SU-DHL-6 (cell line): ENCODE measurements at regions not wholly inside any gene's neighbourhood (a gene's known extent, or its start where the extent isn't known, plus 50 kb on each side); places are given as distances from the start of the nearest gene placed in this dataset.

Experiments used
- H2AFZ ChIP-seq: fragments of 200-600 bp; sonication (generic); 2 replicates; pipeline ENCODE4 v1.6.1; 2014; ENCODE audit warnings: low read depth, mild to moderate bottlenecking, moderate library complexity, mixed read lengths, antibody characterized with exemption, low read length; ENCODE audit not compliant: severe bottlenecking
- H3F3A ChIP-seq: fragments of 200-600 bp; shearing (Covaris generic); 2 replicates; pipeline ENCODE4 v1.6.0; 2016; ENCODE audit warnings: antibody characterized with exemption, mild to moderate bottlenecking; ENCODE audit not compliant: insufficient read depth
- H3K27ac ChIP-seq: fragments of 200-600 bp; sonication (generic); 2 replicates; pipeline ENCODE4 v1.5.1; 2016; ENCODE audit warnings: low read depth, mild to moderate bottlenecking, low read length, moderate library complexity, mixed read lengths
- H3K27me3 ChIP-seq: fragments of 200-600 bp; sonication (generic), shearing (Covaris generic); 2 replicates; pipeline ENCODE4 v1.6.0; 2014; ENCODE audit warnings: mild to moderate bottlenecking, low read length
- H3K36me3 ChIP-seq: fragments of 200-600 bp; sonication (generic); 2 replicates; pipeline ENCODE4 v1.6.1; 2014; ENCODE audit warnings: mild to moderate bottlenecking, low read length, mixed read lengths
- H3K4me2 ChIP-seq: fragments of 300-600, 200-600 bp; shearing (Covaris generic), sonication (generic); 2 replicates; pipeline ENCODE4 v1.6.0; 2014; ENCODE audit warnings: low read length, low read depth, mild to moderate bottlenecking; ENCODE audit not compliant: poor library complexity, severe bottlenecking
- H3K4me3 ChIP-seq: fragments of 200-600 bp; sonication (generic); 2 replicates; pipeline ENCODE4 v1.5.1; 2014; ENCODE audit warnings: antibody characterized with exemption, low read length, mild to moderate bottlenecking, mixed read lengths; ENCODE audit not compliant: insufficient read depth, poor library complexity, severe bottlenecking
- H3K79me2 ChIP-seq: fragments of 200-600 bp; sonication (generic); 2 replicates; pipeline ENCODE4 v1.6.1; 2014; ENCODE audit warnings: mild to moderate bottlenecking, low read length, moderate library complexity; ENCODE audit not compliant: insufficient read depth
- H3K9ac ChIP-seq: fragments of 200-600 bp; sonication (generic); 2 replicates; pipeline ENCODE4 v1.7.0; 2014; ENCODE audit warnings: mild to moderate bottlenecking, low read length
- H3K9me2 ChIP-seq: fragments of 200-600 bp; sonication (generic); replicated peaks from 2 replicates; pipeline ENCODE4 v1.6.1; 2014; ENCODE audit warnings: low read length; ENCODE audit not compliant: insufficient read depth
- H3K9me3 ChIP-seq: fragments of 200-600 bp; sonication (generic); 2 replicates; pipeline ENCODE4 v1.6.1; 2014; ENCODE audit warnings: low read length, mixed read lengths; ENCODE audit not compliant: insufficient read depth
- H4K20me1 ChIP-seq: fragments of 200-600 bp; sonication (generic); 2 replicates; pipeline ENCODE4 v1.6.1; 2014; ENCODE audit warnings: low read depth, mild to moderate bottlenecking, antibody characterized with exemption, low read length, moderate library complexity, mixed read lengths
- CTCF ChIP-seq: fragments of 200-600 bp; sonication (generic); IDR thresholded peaks from one replicate; pipeline ENCODE4 v1.5.1; 2017; ENCODE audit warnings: antibody characterized with exemption, mild to moderate bottlenecking, low read length, moderate library complexity; ENCODE audit not compliant: insufficient read depth, poor library complexity, severe bottlenecking
- EZH2phosphoT487 ChIP-seq: fragments of 200-600 bp; sonication (generic), shearing (Covaris generic); conservative IDR thresholded peaks from 2 replicates; pipeline ENCODE4 v1.6.1; 2018; ENCODE audit warnings: mild to moderate bottlenecking, antibody characterized with exemption, low read length, moderate library complexity, mixed read lengths

- H3K27ac ChIP-seq, result no peak overlapping the region
- TF ChIP-seq CTCF, result no peak
- TF ChIP-seq EZH2phosphoT487, result no peak
- H3K4me2 ChIP-seq, result no peak overlapping the region
Observed at GRCh38 chr15:70356919-70357318, 259.2 kb upstream of the TLE3 start.

GRCh38 chr15:70356062-70356860, 258.5 kb upstream of the TLE3 start:
- H3K4me2 ChIP-seq, result no peak overlapping the region
- no peak overlapping the region for H3K4me3 ChIP-seq
- H3K36me3 ChIP-seq, result no peaks in the 10 kb centered on the region
- H3F3A ChIP-seq, result no peaks in the 10 kb centered on the region
- H3K27me3 ChIP-seq, result no peaks in the 10 kb centered on the region
- H2AFZ ChIP-seq, result no peak overlapping the region
- no peak overlapping the region for H3K9ac ChIP-seq
- no peak for TF ChIP-seq CTCF
- no peak for TF ChIP-seq EZH2phosphoT487
- H4K20me1 ChIP-seq, result no peaks in the 10 kb centered on the region
- no peaks in the 10 kb centered on the region for H3K79me2 ChIP-seq
- no peaks in the 10 kb centered on the region for H3K9me3 ChIP-seq
- H3K27ac ChIP-seq, result no peak overlapping the region
- no peaks in the 10 kb centered on the region for H3K9me2 ChIP-seq

More at GRCh38 chr15:70356919-70357318, 259.2 kb upstream of the TLE3 start:
- H3K27me3 ChIP-seq, result no peaks in the 10 kb centered on the region
- no peaks in the 10 kb centered on the region for H3K36me3 ChIP-seq
- no peaks in the 10 kb centered on the region for H3K9me2 ChIP-seq
- no peak overlapping the region for H3K9ac ChIP-seq
- no peaks in the 10 kb centered on the region for H3K9me3 ChIP-seq
- no peaks in the 10 kb centered on the region for H4K20me1 ChIP-seq
- H3K4me3 ChIP-seq, result no peak overlapping the region
- no peaks in the 10 kb centered on the region for H3K79me2 ChIP-seq
- no peak overlapping the region for H2AFZ ChIP-seq
- H3F3A ChIP-seq, result no peaks in the 10 kb centered on the region

GRCh38 chr15:70355275-70355795, 257.6 kb upstream of the TLE3 start:
- no peak overlapping the region for H3K27ac ChIP-seq
- H2AFZ ChIP-seq, result no peak overlapping the region
- no peak overlapping the region for H3K4me2 ChIP-seq
- H3K9ac ChIP-seq, result no peak overlapping the region
- no peaks in the 10 kb centered on the region for H3K9me2 ChIP-seq
- TF ChIP-seq EZH2phosphoT487, result no peak
- no peak for TF ChIP-seq CTCF
- H3K36me3 ChIP-seq, result no peaks in the 10 kb centered on the region
- H3K9me3 ChIP-seq, result no peaks in the 10 kb centered on the region
- no peaks in the 10 kb centered on the region for H4K20me1 ChIP-seq
- H3K27me3 ChIP-seq, result no peaks in the 10 kb centered on the region
- H3K79me2 ChIP-seq, result no peaks in the 10 kb centered on the region
- no peaks in the 10 kb centered on the region for H3F3A ChIP-seq
- H3K4me3 ChIP-seq, result no peak overlapping the region
